Stimulated activated CD4-positive, alpha-beta T cell treated with anti-CD3 and anti-CD28 coated beads, TNF-alpha, amount 100 ng/mL, for 24 hours (primary cell): ENCODE measurements at regions not wholly inside any gene's neighbourhood (a gene's known extent, or its start where the extent isn't known, plus 50 kb on each side); places are given as distances from the start of the nearest gene placed in this dataset.

Experiments used
- DNase-seq, 3 experiments: peaks; one replicate each; pipeline ENCODE4 v3.0.0-alpha.2; 2020; ENCODE audit warnings: low read depth in 3 of 3

DNA sequence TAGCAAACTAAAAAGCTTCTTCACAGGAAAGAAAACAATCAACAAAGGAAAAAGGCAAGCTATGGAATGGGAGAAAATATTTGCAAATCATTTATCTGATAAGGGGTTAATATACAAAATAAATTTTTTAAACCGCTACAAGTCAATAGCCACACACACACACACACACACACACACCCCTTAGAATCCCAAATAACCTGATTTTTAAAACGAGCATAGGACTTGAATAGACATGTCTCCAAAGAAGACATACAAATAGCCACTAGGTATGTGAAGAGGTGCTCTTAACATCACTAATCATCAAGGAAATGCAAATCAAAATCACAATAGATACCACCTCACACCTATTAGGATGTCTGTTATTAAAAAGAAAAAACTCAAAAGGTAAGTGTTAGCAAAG is 187.7 kb downstream of the TRIM27 start:
- DNase-seq = no peak

DNA sequence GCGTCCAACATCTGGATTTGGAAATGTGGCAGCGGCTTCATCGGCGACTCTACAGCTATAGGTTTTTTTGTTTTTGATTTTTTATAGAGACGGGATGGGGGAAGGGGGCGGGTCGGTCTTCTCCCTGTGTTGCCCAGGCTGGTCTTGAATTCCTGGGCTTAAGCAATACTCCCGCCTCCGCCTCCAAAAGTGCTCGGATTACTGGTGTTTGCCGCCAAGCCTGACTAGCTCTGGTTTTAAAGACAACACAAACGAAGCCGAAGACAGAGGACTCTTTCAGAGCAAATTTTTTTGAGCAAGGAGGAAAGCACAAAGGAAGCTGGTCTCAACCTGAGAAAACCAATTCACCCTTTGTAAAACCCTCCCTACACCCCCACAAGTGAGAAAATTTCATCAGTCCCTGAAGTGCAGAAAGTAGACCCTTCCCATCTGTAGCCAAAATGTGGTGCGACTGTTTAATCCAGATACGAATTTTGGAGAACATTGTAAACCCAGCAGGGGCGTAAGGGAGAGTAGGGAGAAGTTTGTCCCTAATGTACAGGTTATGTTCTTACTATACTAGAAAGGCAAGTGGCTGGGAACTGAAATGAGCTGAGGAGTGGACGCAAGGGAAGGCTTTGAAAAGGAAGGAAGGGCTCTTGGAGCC is 185.9 kb downstream of the TRIM27 start:
- DNase-seq = no peak

DNA sequence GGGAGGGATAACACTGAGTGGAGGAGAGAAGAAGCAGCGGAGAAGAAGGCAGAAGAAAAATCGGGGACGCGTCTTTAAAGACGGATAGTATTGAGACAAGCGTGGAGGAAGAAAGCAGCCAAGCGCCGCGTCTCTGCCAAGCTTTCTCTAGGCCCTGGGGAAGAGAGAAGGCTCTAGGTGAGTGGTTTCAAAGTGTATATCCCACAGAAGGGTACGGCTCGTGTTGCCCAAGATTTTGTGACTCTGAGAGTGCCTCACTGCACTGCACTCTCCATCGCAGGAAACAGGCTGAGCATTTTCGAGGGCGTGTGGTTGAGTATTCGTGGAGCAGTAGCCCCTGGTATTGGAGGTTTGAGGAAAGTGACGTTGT is 185.4 kb downstream of the TRIM27 start:
- DNase-seq = no peak

DNA sequence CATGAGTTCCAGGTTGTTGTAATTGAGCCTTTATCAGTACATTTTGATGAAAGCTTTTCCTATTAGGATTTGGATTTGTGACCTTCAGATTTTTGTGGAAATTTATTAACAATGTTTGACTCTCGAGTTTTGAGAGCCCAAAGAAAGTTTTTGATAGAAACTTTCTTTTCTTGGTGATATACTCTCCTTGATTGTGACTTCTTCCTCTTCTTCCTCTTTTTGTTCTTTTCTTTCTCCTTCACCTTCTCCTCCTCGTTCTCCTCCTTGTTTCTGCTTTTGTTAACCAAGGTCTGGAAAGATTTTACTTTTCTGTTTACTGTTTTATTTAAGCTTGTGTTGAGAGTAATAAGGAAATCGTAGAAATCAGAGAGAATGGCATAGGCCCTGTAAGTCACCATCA is 182.4 kb downstream of the TRIM27 start:
- no peak for DNase-seq

DNA sequence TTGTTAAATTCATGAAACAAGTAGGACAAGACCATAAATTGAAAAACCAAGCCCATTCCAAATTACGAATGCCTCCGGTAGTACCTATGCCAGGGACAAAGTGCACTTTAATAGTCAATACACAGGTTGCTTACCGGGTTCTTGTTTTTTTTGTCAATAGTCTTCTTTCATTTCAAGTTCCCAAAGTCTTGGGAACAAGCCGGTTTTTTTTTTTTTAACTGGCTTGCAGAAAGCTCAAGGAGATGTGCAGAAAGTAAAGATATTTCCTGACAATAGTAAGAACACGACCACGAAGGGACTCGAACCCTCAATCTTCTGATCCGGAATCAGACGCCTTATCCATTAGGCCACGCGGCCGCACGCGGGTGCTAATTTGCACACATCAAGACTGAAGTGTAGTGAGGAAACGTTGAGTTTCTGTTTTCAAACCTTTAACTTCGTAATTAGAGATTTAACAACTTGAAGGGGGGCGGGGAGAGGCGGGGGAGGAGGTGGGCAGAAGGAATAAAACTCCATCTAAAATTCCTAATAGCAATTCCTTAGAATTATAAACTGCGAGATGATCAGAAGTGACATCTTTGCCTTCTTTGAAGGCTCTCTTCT is 181.0 kb downstream of the TRIM27 start:
- DNase-seq = peak in 2 of 3 experiments; percentile 6 to 35

DNA sequence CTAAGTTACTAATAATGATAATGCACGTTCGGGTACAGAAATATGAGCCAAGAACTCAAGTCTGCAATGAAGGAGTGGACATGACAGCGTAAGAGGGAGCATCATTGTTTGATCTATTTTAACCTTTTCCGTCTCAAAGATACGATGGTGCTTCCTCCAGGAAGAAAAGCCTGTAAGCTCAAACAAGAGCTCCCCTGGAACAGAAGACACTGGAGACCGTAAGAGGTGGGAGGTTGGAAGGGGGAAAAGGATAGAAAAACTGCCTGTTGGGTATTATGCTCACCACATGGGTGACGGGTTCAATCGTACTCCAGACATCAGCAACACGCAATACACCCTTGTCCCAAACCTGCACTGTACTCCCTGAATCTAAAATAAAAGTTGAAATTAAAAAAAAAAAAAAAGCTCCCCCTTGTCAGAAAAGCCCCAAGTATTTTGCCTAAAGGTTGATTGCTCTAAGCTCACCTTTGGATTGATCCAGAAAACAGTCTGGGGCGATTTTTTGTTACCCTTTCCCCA is 180.5 kb downstream of the TRIM27 start:
- DNase-seq = no peak

DNA sequence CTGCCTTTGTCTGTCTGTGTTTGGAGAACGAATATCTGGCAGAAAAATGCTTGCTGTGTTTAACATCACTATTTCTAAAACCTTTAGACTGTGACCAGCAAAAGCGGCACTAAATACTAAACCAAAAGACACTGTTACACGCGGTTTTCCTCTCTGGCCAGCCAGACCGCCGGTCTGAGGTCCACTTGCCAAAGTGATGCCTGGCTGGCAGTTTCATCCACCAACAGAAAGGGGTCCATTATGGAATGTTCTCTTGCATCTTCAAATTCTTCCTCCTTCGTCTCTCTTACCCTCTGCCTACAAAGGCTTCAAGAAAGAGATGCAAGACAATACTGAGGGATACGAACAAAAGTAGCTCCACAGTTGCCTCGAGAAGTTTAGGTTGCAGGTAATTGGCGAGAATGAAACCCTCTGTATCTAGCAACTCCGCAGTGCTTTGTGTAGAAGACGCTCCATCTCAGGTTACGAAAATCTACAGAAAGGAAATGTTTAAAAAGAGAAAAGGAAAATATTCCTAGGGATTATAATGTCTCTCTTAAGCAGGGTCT is 176.6 kb downstream of the TRIM27 start:
- DNase-seq = no peak

DNA sequence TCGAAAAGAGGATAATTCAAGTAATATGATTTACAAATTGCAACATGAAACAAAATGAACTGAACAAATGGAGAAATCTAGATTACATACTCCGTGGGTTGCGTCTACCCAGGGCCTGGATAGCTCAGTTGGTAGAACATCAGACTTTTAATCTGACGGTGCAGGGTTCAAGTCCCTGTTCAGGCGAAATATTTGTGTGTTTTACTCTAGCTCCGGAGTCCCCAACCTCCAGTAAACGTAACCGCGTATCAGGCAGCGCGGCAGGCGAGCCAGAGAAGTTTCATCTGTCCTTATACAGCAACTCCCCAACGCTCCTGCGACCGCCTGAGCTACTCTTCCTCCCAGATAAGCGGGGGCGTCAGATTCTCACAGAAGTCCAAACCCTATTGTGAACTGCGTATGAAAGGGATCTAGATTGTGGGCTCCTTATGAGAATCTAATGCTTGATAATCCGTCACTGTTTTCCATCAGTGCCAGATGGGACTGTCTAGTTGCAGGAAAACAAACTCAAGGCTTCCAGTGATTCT is 176.1 kb downstream of the TRIM27 start:
- no peak for DNase-seq

DNA sequence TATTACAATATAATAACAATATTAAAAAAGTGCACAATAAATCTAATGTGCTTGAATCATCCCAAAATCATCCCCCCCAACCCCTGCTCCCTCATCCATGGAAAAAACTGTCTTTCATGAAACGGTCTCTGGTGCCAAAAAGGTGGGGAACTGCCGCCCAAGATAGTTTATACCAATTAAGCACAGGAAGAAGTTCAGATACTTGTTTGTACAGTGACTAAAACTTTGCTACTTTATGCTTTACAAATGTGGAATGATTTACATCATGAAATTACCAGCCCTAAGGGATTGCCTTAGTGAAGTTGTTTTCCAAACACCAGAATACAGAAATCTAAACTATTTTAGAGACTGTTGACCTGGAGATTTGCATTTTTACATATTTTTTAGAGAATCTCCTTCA is 175.6 kb downstream of the TRIM27 start:
- DNase-seq = no peak

DNA sequence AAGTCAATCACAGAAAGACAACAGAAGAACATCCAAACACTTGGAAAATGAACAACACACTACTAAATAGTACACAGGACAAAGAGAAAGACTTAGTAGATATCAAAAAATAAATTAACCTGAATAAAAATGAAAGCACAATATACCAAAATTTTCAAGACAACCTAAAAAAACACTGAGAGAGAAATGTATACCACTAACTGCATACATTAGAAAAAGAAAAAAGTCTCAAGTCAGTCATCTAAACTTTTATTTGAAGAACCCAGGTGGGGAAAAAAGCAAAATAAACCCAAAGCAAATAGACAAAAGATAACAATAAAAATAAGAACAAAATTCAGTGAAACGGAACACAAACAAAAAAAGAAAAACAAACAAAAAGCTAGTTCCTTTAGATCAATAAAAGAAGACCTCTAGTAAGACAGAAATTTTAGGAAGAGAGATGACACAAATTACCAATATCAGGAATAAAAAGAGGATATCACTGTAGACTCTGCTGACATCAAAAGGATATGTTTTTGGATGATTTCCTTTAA is 172.8 kb downstream of the TRIM27 start:
- DNase-seq = no peak

DNA sequence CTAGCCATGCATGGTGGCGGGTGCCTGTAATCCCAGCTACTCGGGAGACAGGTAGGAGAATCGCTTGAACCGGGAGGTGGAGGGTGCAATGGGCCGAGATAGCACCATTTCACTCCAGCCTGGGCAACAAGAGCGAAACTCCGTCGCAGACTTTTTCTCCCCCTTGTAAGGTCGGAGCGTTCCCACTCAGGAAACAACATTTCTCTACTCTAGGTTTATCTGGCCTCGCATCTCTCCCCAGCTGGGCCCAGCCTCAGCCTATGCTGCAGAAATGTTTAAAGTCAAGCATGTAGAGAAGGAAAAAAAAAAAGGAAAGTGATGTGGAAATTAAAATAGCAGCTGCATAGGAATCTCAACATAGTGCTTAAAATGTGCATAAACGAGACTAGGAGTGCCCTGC is 172.3 kb downstream of the TRIM27 start:
- no peak for DNase-seq

DNA sequence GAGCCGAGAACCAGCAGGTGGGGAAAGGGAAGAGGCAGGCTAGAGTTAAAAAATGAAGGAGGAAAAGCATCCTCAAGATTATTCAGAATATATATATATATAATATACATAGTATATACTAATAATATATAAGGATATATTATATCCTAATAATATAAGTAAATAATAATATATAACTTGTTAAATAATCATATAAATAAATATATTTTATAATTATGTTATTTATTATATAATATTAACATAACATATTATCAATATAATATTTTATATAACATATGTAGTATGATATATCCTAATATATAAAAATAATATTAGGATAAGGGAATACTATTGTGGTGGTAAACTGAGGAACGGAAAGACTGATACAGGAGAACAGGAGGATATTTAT is 171.8 kb downstream of the TRIM27 start:
- DNase-seq = no peak

DNA sequence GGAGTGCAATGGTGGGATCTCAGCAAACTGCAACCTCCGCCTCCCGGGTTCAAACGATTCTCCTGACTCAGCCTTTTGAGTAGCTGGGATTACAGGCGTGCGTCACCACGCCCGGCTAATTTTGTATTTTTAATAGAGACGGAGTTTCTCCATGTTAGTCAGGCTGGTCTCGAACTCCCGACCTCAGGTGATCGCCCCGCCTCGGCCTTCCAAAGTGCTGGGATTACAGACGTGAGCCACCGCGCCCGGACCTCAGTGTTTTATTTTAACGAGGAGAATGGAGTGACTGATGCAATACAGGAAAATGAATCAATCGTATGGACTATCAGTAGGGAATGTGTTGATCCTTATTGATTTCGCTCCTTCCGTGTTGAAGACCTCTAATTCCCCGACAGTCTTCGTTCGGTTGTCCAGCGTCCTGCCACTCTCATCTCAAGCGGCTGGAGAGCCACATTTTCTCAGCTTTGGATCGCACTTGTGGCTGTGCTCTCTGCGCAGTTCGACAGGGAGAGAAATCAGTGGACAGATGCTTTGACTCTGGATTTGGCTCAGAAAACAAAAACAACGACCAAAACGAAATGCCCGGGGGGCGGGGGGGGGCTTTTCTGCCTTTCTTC is 166.2 kb downstream of the TRIM27 start:
- no peak for DNase-seq

DNA sequence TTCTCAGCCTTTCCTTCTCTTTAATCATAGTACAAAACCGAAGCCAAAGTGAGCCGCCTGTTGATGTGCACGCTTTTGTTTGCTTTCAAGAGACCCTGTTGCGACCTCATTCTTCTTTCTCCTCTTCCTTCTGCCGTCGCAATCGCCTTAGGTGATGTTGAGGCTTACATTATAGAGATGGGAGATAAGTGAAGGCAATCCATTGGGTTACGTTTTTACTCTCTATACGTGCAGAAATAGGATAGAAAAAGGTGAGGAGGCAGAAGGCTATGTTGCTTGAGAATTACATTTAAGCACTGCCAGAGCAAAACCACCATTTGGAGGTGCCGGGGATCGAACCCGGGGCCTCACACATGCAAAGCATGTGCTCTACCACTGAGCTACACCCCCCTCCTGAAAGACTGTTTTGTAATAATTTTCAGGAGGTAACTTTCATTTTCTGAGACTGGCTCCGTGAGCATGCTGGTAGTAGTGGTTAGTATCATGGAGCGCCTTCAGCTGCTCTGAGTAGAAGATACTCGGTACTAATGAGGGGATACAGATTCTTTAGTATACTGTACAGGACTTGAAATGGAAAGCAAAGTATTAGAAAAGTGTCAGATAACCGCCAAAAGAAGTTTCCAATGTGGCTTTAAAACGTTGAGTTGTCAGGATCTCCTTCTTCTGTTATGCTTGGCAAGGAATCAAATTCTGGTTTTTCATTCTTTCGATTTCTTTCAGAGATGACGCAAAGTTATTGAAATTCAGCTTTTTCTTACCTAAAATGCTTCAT is 165.6 kb downstream of the TRIM27 start:
- DNase-seq = peak in 1 of 3 experiments; percentile 18

DNA sequence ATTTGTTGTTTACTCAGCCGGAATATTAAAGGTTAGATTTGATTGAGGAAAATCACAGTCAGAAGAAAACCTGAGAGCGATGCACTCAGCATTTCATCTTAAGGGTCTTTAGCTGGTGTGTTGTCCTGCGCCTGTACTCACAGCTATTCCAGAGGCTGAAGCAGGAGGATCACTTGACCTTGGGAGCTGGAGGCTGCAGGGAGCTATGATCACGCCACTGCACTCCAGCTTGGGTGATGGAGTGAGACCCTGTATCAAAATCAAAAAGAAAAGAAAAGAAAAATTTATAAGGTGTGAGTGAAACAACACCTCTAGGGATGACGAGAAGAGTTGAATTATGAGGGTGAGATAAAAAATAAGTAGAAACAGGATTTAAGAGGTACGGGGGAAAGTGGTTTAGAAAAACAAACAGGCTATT is 165.0 kb downstream of the TRIM27 start:
- no peak for DNase-seq

DNA sequence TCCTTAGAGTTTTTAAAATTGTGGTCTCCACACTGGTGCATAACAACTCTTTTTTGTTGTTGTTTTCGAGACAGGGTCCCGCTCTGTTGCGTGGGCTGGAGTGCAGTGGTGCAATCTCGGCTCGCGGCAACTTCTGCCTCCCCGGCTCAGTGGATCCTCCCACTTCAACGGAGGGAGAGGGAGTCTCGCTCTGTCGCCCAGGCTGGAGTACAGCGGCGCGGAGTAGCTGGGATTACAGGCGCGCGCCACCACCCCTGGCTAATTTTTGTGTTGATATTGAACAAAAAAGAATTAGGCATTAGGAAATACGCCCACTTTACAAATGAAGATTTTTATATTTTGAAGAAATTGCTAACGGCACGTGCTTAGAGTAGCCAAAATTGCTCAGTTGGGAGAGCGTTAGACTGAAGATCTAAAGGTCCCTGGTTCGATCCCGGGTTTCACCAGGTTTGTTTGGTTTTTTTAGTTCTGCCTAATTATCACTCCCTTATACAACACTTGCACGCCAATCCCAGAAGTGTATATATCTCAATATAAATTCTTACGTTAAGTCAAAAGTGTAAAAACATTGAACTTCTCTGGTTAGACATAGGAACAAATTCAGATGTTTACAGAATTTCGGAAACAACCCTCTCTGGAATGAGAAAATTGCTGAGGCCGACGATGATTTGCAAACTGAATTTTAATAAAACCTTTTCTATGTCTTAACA is 159.6 kb downstream of the TRIM27 start:
- DNase-seq = no peak

DNA sequence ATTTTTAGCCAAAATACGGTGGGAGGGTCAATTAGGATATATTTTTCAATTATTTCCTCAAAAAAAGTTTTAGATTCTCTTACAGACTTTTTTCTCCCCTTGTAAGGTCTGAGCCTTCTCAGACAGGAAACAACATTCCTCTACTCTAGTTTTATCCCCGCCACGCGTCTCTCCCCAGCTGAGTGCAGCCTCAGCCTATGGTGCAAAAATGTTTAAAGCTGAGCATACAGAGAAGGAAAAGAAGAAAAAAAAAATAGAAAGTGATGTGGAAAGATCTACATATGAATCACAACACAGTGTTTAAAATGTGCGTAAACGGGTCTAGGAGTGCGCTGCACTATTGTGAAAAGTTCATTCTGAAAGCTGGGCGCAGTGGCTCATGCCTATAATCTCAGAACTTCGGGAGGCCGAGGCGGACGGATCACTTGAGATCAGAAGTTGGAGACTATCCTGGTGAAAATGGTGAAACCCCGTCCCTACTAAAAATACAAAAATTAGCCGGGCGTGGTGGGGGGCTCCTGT is 159.0 kb downstream of the TRIM27 start:
- DNase-seq = no peak

DNA sequence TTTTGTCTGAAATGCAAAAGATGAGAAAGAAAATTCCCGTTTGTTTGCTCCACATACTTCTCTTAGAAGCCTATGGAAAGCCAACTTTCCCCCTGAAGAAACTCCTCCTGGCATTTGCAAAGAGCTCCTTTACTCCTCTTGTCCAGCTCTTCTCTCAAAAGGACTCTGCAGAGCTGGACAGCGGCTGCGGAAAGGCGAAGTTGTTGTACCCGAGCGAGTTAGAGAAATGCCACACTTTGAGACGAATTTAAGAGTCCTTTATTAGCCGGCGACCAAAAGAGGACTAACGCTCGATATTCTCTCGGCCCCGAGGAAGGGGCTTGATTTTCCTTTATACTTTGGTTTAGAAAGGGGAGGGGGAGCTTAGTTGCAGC is 157.8 kb downstream of the TRIM27 start:
- DNase-seq = no peak

DNA sequence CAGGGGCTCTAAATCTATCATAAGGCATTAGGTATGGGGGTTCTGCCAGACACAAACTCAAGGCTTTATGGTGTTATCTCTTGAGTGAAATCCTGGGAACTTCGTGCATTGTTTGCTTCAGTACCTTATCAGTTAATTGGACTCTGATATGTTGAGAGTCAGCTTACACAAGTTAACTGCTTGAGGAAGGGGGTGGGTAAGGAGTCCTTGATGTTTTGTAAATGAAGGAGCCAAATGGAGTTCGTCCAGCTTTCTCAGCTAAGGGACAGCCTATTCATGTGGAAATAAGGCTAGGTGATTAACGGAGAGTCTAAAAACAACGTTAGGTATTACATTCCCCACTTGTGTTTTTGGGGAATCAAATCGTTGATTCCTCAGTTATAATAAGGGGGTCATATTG is 157.4 kb downstream of the TRIM27 start:
- DNase-seq = no peak

DNA sequence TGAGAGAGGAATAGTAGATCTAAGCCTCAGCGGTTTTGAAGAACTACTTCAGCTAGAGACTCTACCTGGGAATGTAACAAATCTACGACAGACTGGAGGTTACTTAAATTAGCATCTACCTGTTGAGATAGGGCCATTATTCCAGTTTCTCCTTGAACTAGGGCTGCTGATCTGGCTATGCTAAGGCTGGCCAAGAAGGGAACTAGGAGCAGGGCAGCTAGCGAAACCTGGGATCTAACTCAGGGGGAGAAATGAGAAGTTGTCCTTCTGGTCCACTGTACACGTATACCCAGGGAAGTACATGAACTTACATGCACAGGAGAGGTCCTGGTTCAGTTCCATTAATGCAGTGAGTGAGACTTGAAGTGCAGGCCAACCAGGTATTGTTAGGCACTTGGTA is 156.7 kb downstream of the TRIM27 start:
- no peak for DNase-seq

DNA sequence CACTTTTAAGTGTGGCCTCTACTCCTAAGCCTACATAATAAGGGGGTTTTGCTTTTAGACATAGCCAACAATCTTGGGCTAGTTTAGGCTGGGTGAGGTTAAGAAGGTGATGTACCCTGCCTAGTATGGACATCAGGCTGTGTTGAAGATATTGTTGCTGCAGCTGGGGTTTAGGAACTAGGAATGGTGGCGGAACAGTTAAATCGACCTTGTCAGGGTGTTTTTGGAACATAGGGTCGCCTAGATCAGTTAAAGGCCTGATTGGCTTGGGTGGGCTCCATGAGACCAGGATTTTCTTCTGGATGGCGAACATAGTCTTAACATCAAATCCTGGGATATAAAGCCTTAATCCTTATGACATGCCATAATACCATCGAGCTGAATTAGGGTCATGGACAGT is 156.1 kb downstream of the TRIM27 start:
- no peak for DNase-seq
